BJ (cell line): ENCODE measurements at regions not wholly inside any gene's neighbourhood (a gene's known extent, or its start where the extent isn't known, plus 50 kb on each side); places are given as distances from the start of the nearest gene placed in this dataset.

ENCODE experiments used
- CTCF ChIA-PET: fragments of 350-600 bp; formaldehyde crosslinking; extraction: SDS; loops from one replicate; lab custom pipeline; 2021; ENCODE audit warnings: antibody characterized with exemption, inconsistent platforms; lab: Yijun Ruan, JAX
- POLR2A ChIA-PET: fragments of 300-600 bp; sonication (Branson Sonifier 250); formaldehyde crosslinking; extraction: SDS; loops from one replicate; lab custom pipeline; 2021; ENCODE audit warnings: antibody characterized with exemption; lab: Charles Lee
- DNase-seq: peaks from one replicate; pipeline ENCODE4 v3.0.0-alpha.2; 2011; ENCODE audit warnings: low read depth
- H3K27me3 ChIP-seq: 2 replicates; pipeline ENCODE4 v1.6.0; 2011; ENCODE audit warnings: low read length; ENCODE audit not compliant: control insufficient read depth, insufficient read depth
- H3K36me3 ChIP-seq: 2 replicates; pipeline ENCODE4 v1.5.1; 2011; ENCODE audit warnings: low read length; ENCODE audit not compliant: control insufficient read depth, insufficient read depth
- H3K4me3 ChIP-seq: 2 replicates; pipeline ENCODE4 v1.5.1; 2011; ENCODE audit warnings: low read depth, mild to moderate bottlenecking, control low read depth, low read length
- TF ChIP-seq, protein P1 (sequence below): IDR thresholded peaks from 2 replicates; pipeline ENCODE4 v1.5.1; 2011; ENCODE audit warnings: low read depth, mild to moderate bottlenecking, control low read depth, inconsistent platforms, low read length, moderate library complexity; ENCODE audit not compliant: insufficient read depth

DNA sequence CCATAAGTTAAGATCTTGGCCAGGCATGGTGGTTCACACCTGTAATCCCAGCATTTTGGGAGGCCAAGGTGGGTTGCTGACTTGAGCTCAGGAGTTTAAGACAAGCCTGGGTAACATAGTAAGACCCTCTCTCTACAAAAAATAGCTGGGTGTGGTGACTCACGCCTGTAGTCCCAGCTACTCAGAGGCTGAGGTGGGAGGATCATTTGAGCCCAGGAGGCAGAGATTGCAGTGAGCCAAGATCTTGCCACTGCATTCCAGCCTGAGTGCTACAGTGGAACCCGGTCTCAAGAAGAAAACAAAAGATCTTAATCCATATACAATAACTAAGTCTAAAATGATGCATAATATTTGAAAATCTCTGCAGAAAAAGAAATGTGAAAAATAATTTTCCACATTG, 165.5 kb upstream of the NR5A2 start:
- H3K27me3 ChIP-seq: no peaks in the 10 kb centered on the region
- H3K4me3 ChIP-seq: no peak overlapping the region
- TF ChIP-seq, protein P1, sequence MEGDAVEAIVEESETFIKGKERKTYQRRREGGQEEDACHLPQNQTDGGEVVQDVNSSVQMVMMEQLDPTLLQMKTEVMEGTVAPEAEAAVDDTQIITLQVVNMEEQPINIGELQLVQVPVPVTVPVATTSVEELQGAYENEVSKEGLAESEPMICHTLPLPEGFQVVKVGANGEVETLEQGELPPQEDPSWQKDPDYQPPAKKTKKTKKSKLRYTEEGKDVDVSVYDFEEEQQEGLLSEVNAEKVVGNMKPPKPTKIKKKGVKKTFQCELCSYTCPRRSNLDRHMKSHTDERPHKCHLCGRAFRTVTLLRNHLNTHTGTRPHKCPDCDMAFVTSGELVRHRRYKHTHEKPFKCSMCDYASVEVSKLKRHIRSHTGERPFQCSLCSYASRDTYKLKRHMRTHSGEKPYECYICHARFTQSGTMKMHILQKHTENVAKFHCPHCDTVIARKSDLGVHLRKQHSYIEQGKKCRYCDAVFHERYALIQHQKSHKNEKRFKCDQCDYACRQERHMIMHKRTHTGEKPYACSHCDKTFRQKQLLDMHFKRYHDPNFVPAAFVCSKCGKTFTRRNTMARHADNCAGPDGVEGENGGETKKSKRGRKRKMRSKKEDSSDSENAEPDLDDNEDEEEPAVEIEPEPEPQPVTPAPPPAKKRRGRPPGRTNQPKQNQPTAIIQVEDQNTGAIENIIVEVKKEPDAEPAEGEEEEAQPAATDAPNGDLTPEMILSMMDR: no peak
- CTCF ChIA-PET: no interaction called here
- DNase-seq: no peak
- POLR2A ChIA-PET: no interaction called here
- no peaks in the 10 kb centered on the region for H3K36me3 ChIP-seq

DNA sequence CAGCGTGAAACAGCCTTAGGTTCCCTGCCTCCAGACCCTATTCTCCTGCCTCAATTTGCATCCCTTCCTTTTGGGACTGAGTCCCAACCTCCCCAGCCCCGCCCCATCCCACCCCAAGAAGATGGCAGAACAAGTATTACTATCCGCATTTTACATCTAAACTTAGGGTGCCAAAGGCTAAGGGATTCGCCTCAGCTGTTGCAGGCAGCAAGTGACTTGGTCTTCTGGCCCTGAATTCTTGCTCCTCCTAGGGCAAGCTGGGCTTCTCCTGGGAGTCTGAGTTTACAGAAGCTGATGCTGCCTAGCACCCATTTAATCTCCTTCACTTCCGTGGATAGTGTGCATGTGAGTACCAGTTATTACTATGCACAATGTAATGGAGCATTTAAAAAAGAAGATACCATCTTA, 161.3 kb upstream of the NR5A2 start:
- ChIA-PET POLR2A (no interaction called here), CTCF (interaction anchor here (1.5 kb wide), 1 partner anchor 33 kb away, joined by 3 read pairs; no protein-coding TSS in a partner anchor)
- Histone ChIP-seq H3K27me3 (no peaks in the 10 kb centered on the region), H3K4me3 (no peak overlapping the region), H3K36me3 (no peaks in the 10 kb centered on the region)
- TF ChIP-seq, protein P1: no peak
- no peak for DNase-seq

DNA sequence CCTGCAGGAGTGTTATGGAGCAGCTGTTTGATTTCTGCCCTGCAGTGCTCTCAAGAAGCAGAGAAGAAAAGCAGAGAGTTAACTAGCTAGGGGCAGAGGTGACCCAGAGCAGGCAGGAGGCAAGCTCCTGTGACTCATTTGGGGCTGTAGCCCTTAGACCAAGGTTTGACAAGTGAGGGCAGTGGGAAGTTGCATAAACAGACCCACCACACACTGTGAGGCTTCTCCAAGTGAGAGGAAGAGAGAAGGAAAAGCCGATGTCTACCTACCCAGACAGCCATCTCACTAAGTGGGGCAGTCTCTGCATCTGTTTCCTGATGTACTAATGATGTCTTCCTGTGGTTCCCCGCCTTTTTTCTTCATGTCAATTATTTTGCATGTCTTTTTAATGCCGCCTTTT, 159.9 kb upstream of the NR5A2 start:
- TF ChIP-seq, protein P1: no peak
- Histone ChIP-seq H3K27me3 (no peaks in the 10 kb centered on the region), H3K4me3 (no peak overlapping the region), H3K36me3 (no peaks in the 10 kb centered on the region)
- ChIA-PET CTCF (interaction anchor here (1.5 kb wide), 1 partner anchor 32 kb away, joined by 3 read pairs; no protein-coding TSS in a partner anchor), POLR2A (no interaction called here)
- no peak for DNase-seq

DNA sequence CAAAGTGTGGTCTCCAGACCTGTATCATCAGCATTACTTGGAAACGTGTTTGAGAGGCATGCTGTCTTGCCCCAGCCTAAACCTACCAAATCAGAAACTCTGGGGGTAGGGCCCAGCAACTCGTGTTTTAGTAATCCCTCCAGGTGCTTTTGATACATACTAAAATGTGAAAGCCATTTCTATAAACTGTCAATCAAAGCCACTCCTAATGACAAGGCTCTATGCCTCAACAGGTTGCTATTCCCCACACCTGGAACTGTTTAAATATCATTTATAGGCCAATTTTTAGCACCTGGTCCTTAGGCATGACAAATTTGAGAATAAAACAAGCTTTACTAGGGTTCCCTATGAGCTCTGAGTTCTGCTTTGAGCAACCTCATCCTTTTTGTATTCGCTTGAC, 158.7 kb upstream of the NR5A2 start:
- no peak overlapping the region for H3K4me3 ChIP-seq
- POLR2A ChIA-PET: no interaction called here
- TF ChIP-seq, protein P1: no peak
- CTCF ChIA-PET: no interaction called here
- no peak for DNase-seq
- no peaks in the 10 kb centered on the region for H3K36me3 ChIP-seq
- no peaks in the 10 kb centered on the region for H3K27me3 ChIP-seq

DNA sequence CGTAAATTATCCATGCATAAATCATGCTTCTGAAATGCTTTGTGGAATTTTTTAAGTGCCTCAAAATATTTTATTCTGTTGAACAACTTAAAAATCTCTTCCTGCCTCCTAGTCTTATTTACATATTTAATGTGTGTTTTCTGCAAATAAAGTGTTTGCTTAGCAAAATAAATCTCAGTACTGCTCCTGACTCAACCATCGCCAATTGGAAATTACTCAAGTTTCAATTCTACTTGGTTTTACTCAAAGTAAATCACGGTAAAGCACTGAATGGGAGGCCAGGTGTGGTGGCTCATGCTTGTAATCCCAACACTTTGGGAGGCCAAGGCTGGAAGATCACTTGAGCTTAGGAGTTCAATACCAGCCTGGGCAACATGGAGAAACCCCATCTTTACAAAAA, 152.2 kb upstream of the NR5A2 start:
- H3K4me3 ChIP-seq: no peak overlapping the region
- no peaks in the 10 kb centered on the region for H3K27me3 ChIP-seq
- POLR2A ChIA-PET: no interaction called here
- CTCF ChIA-PET: no interaction called here
- no peaks in the 10 kb centered on the region for H3K36me3 ChIP-seq
- DNase-seq: no peak
- TF ChIP-seq, protein P1: no peak
